Lung (tissue), 11 donors: ENCODE measurements at regions not wholly inside any gene's neighbourhood (a gene's known extent, or its start where the extent isn't known, plus 50 kb on each side); places are given as distances from the start of the nearest gene placed in this dataset.

Experiments
- ATAC-seq: fragments of 200-7000 bp; cut with Tn5 transposase; one replicate; pipeline ENCODE4 v1.9.1; 2020; ENCODE audit warnings: moderate number of reproducible peaks; ENCODE audit not compliant: insufficient read depth, low FRiP score
- DNase-seq, 3 donors: peaks; one replicate each; pipeline ENCODE4 v3.0.0-alpha.2; 2013 to 2017
- H3K27ac ChIP-seq, 2 donors: one replicate each; pipeline ENCODE4 v1.5.1; 2013; ENCODE audit warnings: mild to moderate bottlenecking in 2 of 2, moderate library complexity in 2 of 2, control low read depth in 1 of 2, inconsistent platforms in 1 of 2, low read depth in 1 of 2, low read length in 1 of 2
- H3K27me3 ChIP-seq, 3 donors: one replicate each; pipeline ENCODE4 v1.5.1; 2013; ENCODE audit warnings: low read length in 2 of 3; ENCODE audit not compliant: control insufficient read depth in 3 of 3, insufficient read depth in 3 of 3
- H3K36me3 ChIP-seq, 4 donors: one replicate each; pipeline ENCODE4 v1.5.1; 2013; ENCODE audit warnings: low read length in 4 of 4, mild to moderate bottlenecking in 1 of 4, moderate library complexity in 1 of 4; ENCODE audit not compliant: control insufficient read depth in 4 of 4, insufficient read depth in 4 of 4
- H3K4me1 ChIP-seq, 5 donors: one replicate each; pipeline ENCODE4 v1.5.1; 2013; ENCODE audit warnings: low read length in 5 of 5, mild to moderate bottlenecking in 2 of 5, moderate library complexity in 1 of 5; ENCODE audit not compliant: control insufficient read depth in 5 of 5, insufficient read depth in 5 of 5
- H3K4me3 ChIP-seq: one replicate; pipeline ENCODE4 v1.5.1; 2013; ENCODE audit warnings: mild to moderate bottlenecking, control low read depth, moderate library complexity
- H3K9ac ChIP-seq, 2 donors: one replicate each; pipeline ENCODE4 v1.5.1; 2013; ENCODE audit warnings: low read length in 2 of 2, control low read depth in 1 of 2; ENCODE audit not compliant: insufficient read depth in 1 of 2
- H3K9me3 ChIP-seq, 4 donors: one replicate each; pipeline ENCODE4 v1.5.1; 2013; ENCODE audit warnings: low read length in 3 of 4, mild to moderate bottlenecking in 1 of 4, moderate library complexity in 1 of 4; ENCODE audit not compliant: control insufficient read depth in 4 of 4, insufficient read depth in 3 of 4
- WGBS, 2 donors: extraction: QIAGEN DNeasy Blood & Tissue Kit; methylation state at CpG; one replicate each; pipeline ENCODE4 v1.1.7; 2013; 5-methylcytosine and 5-hydroxymethylcytosine counted together
- TF ChIP-seq, protein P1 (sequence below): IDR thresholded peaks from 2 replicates; pipeline ENCODE4 v1.5.1; 2012; ENCODE audit warnings: mild to moderate bottlenecking; ENCODE audit errors: control extremely low read depth, extremely low read depth
- donor health status: control.
- donor health status: control.
- donor health status: Bipolar disorder and iron deficiency.
- donor health status: healthy.
- donor health status: DM: yes; HTN: yes; CAD: no.

DNA sequence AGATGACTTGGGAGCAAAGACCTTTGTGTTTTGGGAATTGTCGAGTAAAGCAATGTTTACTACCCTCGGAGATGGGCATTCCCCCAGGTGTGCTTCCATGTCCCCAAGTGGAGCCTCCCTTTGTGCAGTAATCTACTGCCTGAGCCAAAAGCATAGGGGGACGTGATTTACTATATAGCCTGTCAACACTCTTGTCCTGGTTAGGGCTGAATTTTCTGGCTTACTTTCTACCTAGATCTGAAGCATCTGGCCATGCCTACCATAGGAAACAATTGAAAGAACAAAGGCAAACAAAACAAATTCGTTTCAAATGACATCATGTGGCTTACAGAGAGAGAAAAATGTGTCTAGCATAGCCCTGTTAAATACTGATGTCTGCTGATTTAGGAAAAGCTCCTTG lies 350.6 kb downstream of the SAMD5 start:
- TF ChIP-seq, protein P1, sequence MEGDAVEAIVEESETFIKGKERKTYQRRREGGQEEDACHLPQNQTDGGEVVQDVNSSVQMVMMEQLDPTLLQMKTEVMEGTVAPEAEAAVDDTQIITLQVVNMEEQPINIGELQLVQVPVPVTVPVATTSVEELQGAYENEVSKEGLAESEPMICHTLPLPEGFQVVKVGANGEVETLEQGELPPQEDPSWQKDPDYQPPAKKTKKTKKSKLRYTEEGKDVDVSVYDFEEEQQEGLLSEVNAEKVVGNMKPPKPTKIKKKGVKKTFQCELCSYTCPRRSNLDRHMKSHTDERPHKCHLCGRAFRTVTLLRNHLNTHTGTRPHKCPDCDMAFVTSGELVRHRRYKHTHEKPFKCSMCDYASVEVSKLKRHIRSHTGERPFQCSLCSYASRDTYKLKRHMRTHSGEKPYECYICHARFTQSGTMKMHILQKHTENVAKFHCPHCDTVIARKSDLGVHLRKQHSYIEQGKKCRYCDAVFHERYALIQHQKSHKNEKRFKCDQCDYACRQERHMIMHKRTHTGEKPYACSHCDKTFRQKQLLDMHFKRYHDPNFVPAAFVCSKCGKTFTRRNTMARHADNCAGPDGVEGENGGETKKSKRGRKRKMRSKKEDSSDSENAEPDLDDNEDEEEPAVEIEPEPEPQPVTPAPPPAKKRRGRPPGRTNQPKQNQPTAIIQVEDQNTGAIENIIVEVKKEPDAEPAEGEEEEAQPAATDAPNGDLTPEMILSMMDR = no peak
- no peak for DNase-seq
- 65 to 76% methylated on average over 4 of the region's 4 CpGs for WGBS, 2 donors

DNA sequence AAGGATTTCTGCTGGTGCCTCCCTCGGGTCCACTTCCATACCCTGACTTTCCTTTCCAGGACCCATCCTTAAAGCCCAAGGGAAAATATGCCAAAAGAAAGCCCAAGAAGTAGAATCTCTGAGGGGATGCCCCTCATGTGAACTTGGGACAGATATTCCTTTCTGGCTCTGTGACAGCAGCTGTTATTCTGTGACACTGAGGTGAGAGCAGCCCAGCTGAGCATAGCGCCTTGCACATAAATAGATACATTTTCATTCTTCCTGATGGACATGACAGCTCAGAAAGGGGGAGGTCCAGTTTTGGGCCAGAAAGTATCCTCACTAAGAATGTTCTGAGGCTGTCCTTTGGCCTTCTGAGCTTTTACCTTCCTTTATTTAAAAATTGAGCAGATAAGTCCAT lies 353.2 kb downstream of the SAMD5 start:
- Histone ChIP-seq H3K27me3 (no peaks in the 10 kb centered on the region), H3K9me3 (no peaks in the 10 kb centered on the region), H3K9ac (no peak overlapping the region), H3K27ac (no peak overlapping the region), H3K4me3 (no peak overlapping the region), H3K4me1 (peaks cover 0 to 3% (median 0%) of the 10 kb centered on the region in 5 donors), H3K36me3 (no peaks in the 10 kb centered on the region)
- TF ChIP-seq, protein P1 = no peak
- peak in 2 of 3 donors; percentile 16 to 31 for DNase-seq
- no peak for ATAC-seq
- WGBS, 2 donors = 83 to 93% methylated on average over 2 of the region's 2 CpGs

More for the DNA sequence above, 350.6 kb downstream of the SAMD5 start:
- Histone ChIP-seq H3K27ac (no peak overlapping the region), H3K27me3 (no peaks in the 10 kb centered on the region), H3K36me3 (no peaks in the 10 kb centered on the region), H3K4me1 (no peaks in the 10 kb centered on the region), H3K9me3 (no peaks in the 10 kb centered on the region), H3K4me3 (no peak overlapping the region), H3K9ac (no peak overlapping the region)
- no peak for ATAC-seq

DNA sequence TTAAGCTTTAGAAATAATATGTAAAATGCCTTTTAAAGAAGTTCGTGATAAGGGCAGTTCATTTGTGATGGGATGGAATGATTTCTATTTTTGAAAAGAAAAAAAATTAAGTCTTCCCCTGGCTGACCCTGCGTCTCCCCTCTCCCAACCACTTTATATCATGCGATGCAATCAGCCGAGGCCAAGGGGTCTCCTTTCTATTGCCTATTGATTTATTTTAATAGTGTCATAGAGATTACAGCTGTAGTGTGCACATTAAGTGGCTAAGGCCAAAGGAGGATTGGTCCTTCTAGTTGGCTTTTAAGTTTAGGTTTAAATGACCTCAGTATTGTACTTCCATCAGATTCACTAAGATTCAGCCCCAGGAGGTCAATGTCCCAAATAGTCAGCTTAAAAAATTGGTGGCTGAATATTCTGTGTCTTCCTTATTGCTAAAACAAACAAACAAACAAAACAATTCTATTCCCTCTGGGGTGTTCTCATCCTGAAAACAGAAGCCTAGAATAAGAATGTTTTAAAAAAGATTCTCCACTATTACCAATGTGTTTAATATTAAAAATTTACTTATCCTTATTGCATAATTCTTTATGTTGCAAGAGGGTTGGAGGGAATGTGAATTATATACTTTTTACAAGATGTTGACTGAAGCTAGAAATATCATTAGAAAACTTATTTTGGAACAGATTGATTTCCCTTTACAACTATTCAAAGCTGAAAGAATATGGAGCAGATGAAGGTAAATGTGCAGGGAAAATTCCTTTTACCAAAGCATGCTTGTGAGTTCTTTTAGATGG lies 359.1 kb downstream of the SAMD5 start:
- peaks cover 0 to 28% (median 3%) of the 10 kb centered on the region in 5 donors for H3K4me1 ChIP-seq
- H3K27me3 ChIP-seq = no peaks in the 10 kb centered on the region
- TF ChIP-seq, protein P1 = no peak
- no peak overlapping the region for H3K9ac ChIP-seq
- 93 to 95% methylated on average over 4 of the region's 4 CpGs for WGBS, 2 donors
- H3K27ac ChIP-seq = no peak overlapping the region
- peak in 1 of 3 donors; percentile 47 for DNase-seq
- no peak overlapping the region for H3K4me3 ChIP-seq
- H3K9me3 ChIP-seq = no peaks in the 10 kb centered on the region
- H3K36me3 ChIP-seq = no peaks in the 10 kb centered on the region
- no peak for ATAC-seq
